IMR-90 (cell line): ENCODE measurements at regions not wholly inside any gene's neighbourhood (a gene's known extent, or its start where the extent isn't known, plus 50 kb on each side); places are given as distances from the start of the nearest gene placed in this dataset.

Experiments
- ATAC-seq: fragments of 200-7000 bp; cut with Tn5 transposase; 2 replicates; pipeline ENCODE4 v1.9.1; 2020; ENCODE audit warnings: low read depth, mild to moderate bottlenecking, moderate library complexity
- BruUV-seq: library from RNA; stranded (reverse); fragments of 400-500 nt; replicated peaks from 2 replicates; lab custom pipeline; 2021; lab: Mats Ljungman, UMichigan
- CTCF ChIA-PET: fragments of 300-600 bp; formaldehyde crosslinking; extraction: SDS; loops from one replicate; lab custom pipeline; 2021; ENCODE audit warnings: antibody characterized with exemption; lab: Yijun Ruan, JAX
- POLR2A ChIA-PET: fragments of 300-600 bp; sonication (Branson Sonifier 250); formaldehyde crosslinking; loops from one replicate; lab custom pipeline; 2022; ENCODE audit warnings: antibody characterized with exemption; ENCODE audit not compliant: unreplicated experiment; lab: Charles Lee
- DNase-seq: peaks from one replicate; pipeline ENCODE4 v3.0.0; 2013
- H2AFZ ChIP-seq: replicated peaks from 2 replicates; pipeline ENCODE3; 2013; ENCODE audit warnings: low read length, mild to moderate bottlenecking; ENCODE audit not compliant: poor library complexity
- H2AK5ac ChIP-seq: 2 replicates; pipeline ENCODE4 v1.6.1; 2013; ENCODE audit warnings: low read depth, low read length, inconsistent platforms
- H2AK9ac ChIP-seq: replicated peaks from 2 replicates; pipeline ENCODE3; 2013; ENCODE audit warnings: mild to moderate bottlenecking, low read depth, low read length, moderate library complexity; ENCODE audit not compliant: poor library complexity
- H2BK120ac ChIP-seq: 2 replicates; pipeline ENCODE4 v1.6.1; 2013; ENCODE audit warnings: low read depth, low read length, inconsistent platforms
- H2BK15ac ChIP-seq: 3 replicates; pipeline ENCODE4 v1.6.1; 2013; ENCODE audit warnings: low read depth, low read length, inconsistent platforms
- H2BK20ac ChIP-seq: 2 replicates; pipeline ENCODE4 v1.6.1; 2013; ENCODE audit warnings: low read depth, mild to moderate bottlenecking, inconsistent platforms, low read length, moderate library complexity
- H2BK5ac ChIP-seq: 2 replicates; pipeline ENCODE4 v1.6.1; 2013; ENCODE audit warnings: mild to moderate bottlenecking, low read depth, low read length, inconsistent platforms; ENCODE audit not compliant: poor library complexity, severe bottlenecking
- H3K14ac ChIP-seq: replicated peaks from 2 replicates; pipeline ENCODE4 v1.6.1; 2013; ENCODE audit warnings: low read depth, low read length, inconsistent platforms
- H3K18ac ChIP-seq: 2 replicates; pipeline ENCODE4 v1.6.1; 2013; ENCODE audit warnings: low read depth, low read length, control low read depth
- H3K23ac ChIP-seq: 2 replicates; pipeline ENCODE4 v1.6.1; 2013; ENCODE audit warnings: low read depth, low read length, inconsistent platforms
- H3K27ac ChIP-seq: 2 replicates; pipeline ENCODE4 v1.5.1; 2013; ENCODE audit warnings: mild to moderate bottlenecking, control low read depth, low read length; ENCODE audit not compliant: insufficient read depth
- H3K27me3 ChIP-seq: 2 replicates; pipeline ENCODE4 v1.6.1; 2013; ENCODE audit warnings: low read length; ENCODE audit not compliant: control insufficient read depth, insufficient read depth
- H3K36me3 ChIP-seq: 2 replicates; pipeline ENCODE4 v1.6.1; 2013; ENCODE audit warnings: low read length, mixed read lengths; ENCODE audit not compliant: control insufficient read depth, insufficient read depth
- H3K4ac ChIP-seq: 2 replicates; pipeline ENCODE4 v1.6.1; 2013; ENCODE audit warnings: low read depth, low read length, inconsistent platforms
- H3K4me1 ChIP-seq: 2 replicates; pipeline ENCODE4 v1.6.1; 2013; ENCODE audit warnings: low read length, mixed read lengths; ENCODE audit not compliant: control insufficient read depth, insufficient read depth
- H3K4me2 ChIP-seq: 2 replicates; pipeline ENCODE4 v1.6.1; 2013; ENCODE audit warnings: low read depth, mild to moderate bottlenecking, control low read depth, low read length, moderate library complexity
- H3K4me3 ChIP-seq: 2 replicates; pipeline ENCODE4 v1.5.1; 2013; ENCODE audit warnings: low read depth, mild to moderate bottlenecking, control low read depth, low read length, moderate library complexity; ENCODE audit not compliant: insufficient read depth
- H3K56ac ChIP-seq: 2 replicates; pipeline ENCODE4 v1.6.1; 2013; ENCODE audit warnings: low read length, inconsistent platforms; ENCODE audit not compliant: insufficient read depth; ENCODE audit errors: extremely low read depth
- H3K79me1 ChIP-seq, 2 experiments: 2 replicates each; pipeline ENCODE4 v1.6.1; 2013; ENCODE audit warnings: low read length in 2 of 2, inconsistent platforms in 1 of 2, low read depth in 1 of 2
- H3K9ac ChIP-seq: 2 replicates; pipeline ENCODE4 v1.6.1; 2013; ENCODE audit warnings: low read depth, low read length, control low read depth
- H3K9me1 ChIP-seq: 2 replicates; pipeline ENCODE4 v1.6.1; 2013; ENCODE audit warnings: low read length, inconsistent platforms; ENCODE audit not compliant: insufficient read depth
- H3K9me3 ChIP-seq: 2 replicates; pipeline ENCODE4 v1.6.1; 2013; ENCODE audit warnings: low read length; ENCODE audit not compliant: control insufficient read depth, insufficient read depth
- H4K20me1 ChIP-seq: 2 replicates; pipeline ENCODE4 v1.6.1; 2013; ENCODE audit warnings: low read length, inconsistent platforms; ENCODE audit not compliant: insufficient read depth
- H4K5ac ChIP-seq: 2 replicates; pipeline ENCODE4 v1.6.1; 2013; ENCODE audit warnings: mild to moderate bottlenecking, low read depth, low read length, control low read depth
- H4K8ac ChIP-seq, 2 experiments: 2 replicates each; pipeline ENCODE4 v1.6.1; 2013; ENCODE audit warnings: low read depth in 2 of 2, low read length in 2 of 2, control low read depth in 1 of 2, inconsistent platforms in 1 of 2
- H4K91ac ChIP-seq: 2 replicates; pipeline ENCODE4 v1.6.1; 2013; ENCODE audit warnings: low read depth, low read length, inconsistent platforms; ENCODE audit not compliant: insufficient read depth
- BHLHE40 ChIP-seq: fragments of 150-350 bp; IDR thresholded peaks from 2 replicates; pipeline ENCODE4 v1.6.1; 2016; ENCODE audit warnings: mild to moderate bottlenecking, low read depth, low read length
- CHD1 ChIP-seq: IDR thresholded peaks from 2 replicates; pipeline ENCODE4 v1.6.1; 2012; ENCODE audit warnings: low read depth, low read length, improper control_type of control experiment
- ELK1 ChIP-seq: fragments of 150-350 bp; IDR thresholded peaks from 2 replicates; pipeline ENCODE4 v1.6.1; 2016; ENCODE audit warnings: low read depth, mild to moderate bottlenecking, low read length, moderate library complexity, borderline replicate concordance
- FOS ChIP-seq: fragments of 150-350 bp; IDR thresholded peaks from 2 replicates; pipeline ENCODE4 v1.6.1; 2016; ENCODE audit warnings: low read depth, low read length
- MAFK ChIP-seq: IDR thresholded peaks from 2 replicates; pipeline ENCODE4 v1.6.1; 2012; ENCODE audit warnings: low read depth, low read length, improper control_type of control experiment
- MAZ ChIP-seq: IDR thresholded peaks from 2 replicates; pipeline ENCODE4 v1.6.1; 2012; ENCODE audit warnings: low read depth, mild to moderate bottlenecking, low read length, improper control_type of control experiment, moderate library complexity, borderline replicate concordance
- MXI1 ChIP-seq: IDR thresholded peaks from 2 replicates; pipeline ENCODE4 v1.6.1; 2012; ENCODE audit warnings: low read depth, mild to moderate bottlenecking, low read length, moderate library complexity, borderline replicate concordance
- NFE2L2 ChIP-seq: fragments of 150-350 bp; IDR thresholded peaks from 2 replicates; pipeline ENCODE4 v1.6.1; 2016; ENCODE audit warnings: low read depth, mild to moderate bottlenecking, low read length
- POLR2A ChIP-seq: IDR thresholded peaks from 2 replicates; pipeline ENCODE4 v1.6.1; 2012; ENCODE audit warnings: mild to moderate bottlenecking, low read depth, low read length
- RAD21 ChIP-seq: IDR thresholded peaks from 2 replicates; pipeline ENCODE4 v1.6.1; 2012; ENCODE audit warnings: low read length, improper control_type of control experiment
- RCOR1 ChIP-seq: IDR thresholded peaks from 2 replicates; pipeline ENCODE4 v1.6.1; 2012; ENCODE audit warnings: mild to moderate bottlenecking, low read length, improper control_type of control experiment; ENCODE audit not compliant: insufficient replicate concordance
- RFX5 ChIP-seq: IDR thresholded peaks from 2 replicates; pipeline ENCODE4 v1.8.0; 2012; ENCODE audit warnings: low read depth, mild to moderate bottlenecking, low read length, moderate library complexity
- USF2 ChIP-seq: fragments of 150-350 bp; IDR thresholded peaks from 2 replicates; pipeline ENCODE4 v1.6.1; 2017; ENCODE audit warnings: mild to moderate bottlenecking, antibody characterized with exemption, low read length, low read depth
- WGBS, 2 experiments: methylation state at CpG; one replicate each; pipeline versions ENCODE4 v1.1.5 to v1.1.7; 2013; ENCODE audit warnings: missing lambda C conversion rate in 2 of 2; ENCODE audit not compliant: insufficient read length in 1 of 2; ENCODE audit errors: extremely low coverage in 2 of 2; 5-methylcytosine and 5-hydroxymethylcytosine counted together
- dilution Hi-C: fragments of 300-500 bp; cut with HindIII; formaldehyde crosslinking; loops from one replicate; pipeline ENCODE4 v1.14.3; 2018; ENCODE audit warnings: low sequenced_read_pairs; ENCODE audit not compliant: unreplicated experiment
- in situ Hi-C: fragments of 300-500 bp; cut with MboI; formaldehyde crosslinking; loops from 3 replicates; pipeline ENCODE4 v1.14.3; 2019; ENCODE audit warnings: low sequenced_read_pairs, inconsistent platforms, mixed read lengths
- intact Hi-C: fragments of 100-400 bp; cut with micrococcal nuclease; formaldehyde crosslinking; loops from 2 replicates; pipeline ENCODE4 v1.10.0; 2022

GRCh38 chr10:90337316-90337715 lies 520.5 kb downstream of the HTR7 start:
- Histone ChIP-seq H3K36me3 (no peaks in the 10 kb centered on the region), H3K4me1 (no peaks in the 10 kb centered on the region), H3K4ac (no peak overlapping the region), H4K91ac (no peak overlapping the region), H2BK15ac (no peak overlapping the region), H4K20me1 (no peaks in the 10 kb centered on the region), H3K9me1 (no peaks in the 10 kb centered on the region), H2BK120ac (no peak overlapping the region), H3K56ac (no peak overlapping the region), H3K14ac (no peak overlapping the region), H3K4me2 (no peak overlapping the region), H3K18ac (no peak overlapping the region), H4K8ac (no peak overlapping the region), H2AFZ (no peak overlapping the region), H3K79me1 (no peaks in the 10 kb centered on the region), H3K4me3 (no peak overlapping the region), H3K9me3 (no peaks in the 10 kb centered on the region), H2BK5ac (no peak overlapping the region), H2AK5ac (no peak overlapping the region), H4K5ac (no peak overlapping the region), H3K9ac (no peak overlapping the region), H3K23ac (no peak overlapping the region), H3K27me3 (peaks cover 1% of the 10 kb centered on the region), H2BK20ac (no peak overlapping the region), H2AK9ac (no peak overlapping the region), H3K27ac (no peak overlapping the region)
- intact Hi-C loops = no loop called here
- WGBS, 2 experiments = no CpG with 5 or more reads among the region's 1 CpG
- in situ Hi-C loops = no loop called here
- CTCF ChIA-PET = interaction anchor here (1.2 to 1.3 kb wide), 2 partner anchors 16 kb away, joined by 3 read pairs; no protein-coding TSS in a partner anchor
- BruUV-seq = no TSS peak
- POLR2A ChIA-PET = no interaction called here
- no peak for DNase-seq
- TF ChIP-seq MAFK (no peak), FOS (no peak), CHD1 (no peak), NFE2L2 (no peak), MXI1 (no peak), RCOR1 (no peak), RFX5 (no peak), ELK1 (no peak), RAD21 (no peak), BHLHE40 (no peak), MAZ (no peak), POLR2A (no peak), USF2 (no peak)
- ATAC-seq = no peak
- dilution Hi-C loops = no loop called here
